Stimulated activated CD8-positive, alpha-beta memory T cell treated with anti-CD3 and anti-CD28 coated beads, Interleukin-7, amount 100 ng/mL, for 1 hour (primary cell): ENCODE measurements at regions not wholly inside any gene's neighbourhood (a gene's known extent, or its start where the extent isn't known, plus 50 kb on each side); places are given as distances from the start of the nearest gene placed in this dataset.

Experiments
- DNase-seq, 2 donors: peaks; one replicate each; pipeline ENCODE4 v3.0.0-alpha.2; 2020; ENCODE audit warnings: low read depth in 2 of 2

DNA sequence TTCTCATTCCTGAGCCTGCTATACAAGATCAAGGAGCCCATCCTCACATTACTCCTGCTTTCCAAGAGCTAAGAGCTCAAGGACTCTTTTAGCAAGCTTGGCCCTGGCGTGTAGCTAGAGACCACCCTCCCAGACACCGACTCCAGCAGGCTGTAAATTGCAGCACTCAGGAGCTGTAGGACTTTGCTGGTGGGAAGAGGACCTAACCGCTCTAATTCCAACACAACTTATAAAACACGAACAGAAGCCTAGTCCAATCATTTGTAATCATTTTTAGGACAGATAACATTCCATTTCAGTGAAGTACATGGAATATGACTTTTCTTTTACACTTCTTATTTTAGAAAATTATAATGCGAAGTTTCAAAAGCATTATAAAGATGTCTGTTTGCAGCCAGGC, 219.9 kb downstream of the NXNL2 start:
- DNase-seq = no peak

DNA sequence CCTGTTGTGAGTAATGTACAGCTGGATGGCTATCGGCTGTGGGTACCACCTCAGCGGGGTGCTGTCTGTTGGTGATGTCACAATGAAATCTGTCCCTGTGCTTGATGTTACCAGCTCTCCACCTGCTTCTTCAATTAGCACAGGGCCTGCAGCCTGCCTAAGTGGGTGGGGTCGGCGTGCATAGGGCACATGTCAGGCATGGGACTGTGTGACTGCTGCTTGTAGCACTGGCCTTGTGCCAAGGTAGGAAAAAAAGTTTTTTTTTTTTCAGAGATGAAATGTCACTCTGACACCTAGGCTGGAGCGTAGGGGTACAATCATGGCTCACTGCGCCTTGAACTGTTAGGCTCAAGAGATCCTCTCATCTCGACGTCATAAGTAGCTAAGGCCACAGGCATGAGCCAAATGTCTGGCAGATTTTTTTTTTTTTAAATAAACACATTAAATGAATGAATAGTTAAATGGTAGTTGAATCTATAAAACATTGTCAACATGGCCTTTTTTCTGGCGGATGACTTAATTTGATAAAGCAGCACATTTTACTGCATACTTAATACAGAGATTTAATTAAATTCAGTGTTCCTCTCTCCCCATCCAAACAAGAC, 222.5 kb downstream of the NXNL2 start:
- no peak for DNase-seq

DNA sequence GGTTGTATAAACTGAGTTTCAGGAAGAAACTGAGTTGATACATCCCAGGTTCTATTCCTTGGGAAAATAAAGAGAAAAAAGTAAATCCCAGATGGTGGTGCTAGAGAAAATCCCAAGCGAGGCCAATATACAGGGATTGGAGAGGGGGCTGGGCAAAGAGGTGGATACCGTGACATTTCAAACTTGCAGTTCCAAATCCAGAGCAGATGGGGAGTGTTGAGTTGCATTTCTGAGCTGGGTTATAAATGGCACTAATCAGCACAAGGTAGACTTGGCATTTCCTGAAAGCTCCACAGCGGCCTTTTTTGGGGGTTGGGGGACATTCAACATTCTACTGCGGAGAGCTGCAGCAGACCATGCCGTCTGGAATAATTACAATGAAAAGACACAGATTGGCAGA, 224.4 kb downstream of the NXNL2 start:
- DNase-seq = no peak

DNA sequence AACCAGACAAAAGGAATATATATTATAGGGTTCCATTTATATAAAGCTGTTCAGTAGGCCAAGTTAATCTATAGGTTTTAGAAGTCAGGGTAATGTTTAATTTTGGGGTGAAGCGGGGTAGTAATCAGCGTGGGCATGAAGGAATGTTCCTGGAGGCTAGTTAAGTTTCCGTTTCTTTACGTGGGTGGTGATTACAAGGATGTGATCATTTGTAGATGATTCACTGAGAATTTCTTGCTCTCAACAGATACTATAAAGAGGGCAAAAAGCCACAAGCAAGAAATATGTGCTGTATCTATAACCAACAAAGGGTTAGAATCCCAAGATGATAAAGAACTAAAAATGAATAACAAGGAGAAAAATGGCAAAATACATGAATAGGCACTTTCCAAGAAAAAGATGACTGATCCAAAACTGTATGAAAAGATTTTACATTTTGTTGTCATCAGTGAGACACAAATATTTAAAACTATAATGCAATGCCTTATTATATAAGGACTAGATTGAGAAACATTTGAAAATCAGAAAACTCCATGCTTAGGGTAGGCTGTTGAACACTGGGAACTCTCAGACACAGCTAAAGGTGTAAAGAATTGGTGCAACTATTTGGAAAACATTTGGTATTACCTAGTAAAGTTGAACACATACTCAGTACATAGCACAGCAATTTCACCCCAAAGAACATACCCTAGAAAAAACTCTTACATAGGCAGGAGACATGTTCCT, 224.3 kb upstream of the S1PR3 start:
- DNase-seq = no peak

DNA sequence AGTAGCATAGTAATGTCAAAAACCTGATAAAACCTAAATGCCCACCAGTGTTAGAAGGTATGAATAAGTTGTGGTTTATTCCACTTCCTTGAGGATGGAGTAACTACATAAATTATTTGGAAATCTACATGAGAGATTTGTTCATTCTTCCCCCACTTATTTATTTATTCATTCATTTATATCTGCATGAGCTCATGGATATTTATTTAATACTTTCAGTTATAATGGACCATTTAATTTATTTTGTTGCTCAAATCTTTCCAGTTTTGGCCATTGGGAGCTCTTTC, 223.8 kb upstream of the S1PR3 start:
- DNase-seq = no peak

DNA sequence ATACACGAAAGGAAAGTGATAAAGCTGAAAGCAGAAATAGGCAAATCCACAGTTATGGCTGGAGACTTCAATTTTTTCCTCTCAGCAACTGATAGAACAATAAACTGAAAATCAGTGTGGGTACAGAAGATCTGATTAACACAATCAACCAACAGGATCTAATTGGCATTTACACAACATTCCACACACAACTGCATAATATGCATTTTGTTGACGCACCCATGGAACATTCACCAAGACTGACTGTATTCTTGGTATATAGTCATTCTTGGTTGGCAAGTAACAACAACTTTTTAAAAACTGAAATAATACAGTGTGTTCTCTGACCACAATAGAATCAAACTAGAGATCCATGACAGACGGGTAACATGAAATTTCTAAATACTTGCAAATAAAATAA, 218.7 kb upstream of the S1PR3 start:
- no peak for DNase-seq

DNA sequence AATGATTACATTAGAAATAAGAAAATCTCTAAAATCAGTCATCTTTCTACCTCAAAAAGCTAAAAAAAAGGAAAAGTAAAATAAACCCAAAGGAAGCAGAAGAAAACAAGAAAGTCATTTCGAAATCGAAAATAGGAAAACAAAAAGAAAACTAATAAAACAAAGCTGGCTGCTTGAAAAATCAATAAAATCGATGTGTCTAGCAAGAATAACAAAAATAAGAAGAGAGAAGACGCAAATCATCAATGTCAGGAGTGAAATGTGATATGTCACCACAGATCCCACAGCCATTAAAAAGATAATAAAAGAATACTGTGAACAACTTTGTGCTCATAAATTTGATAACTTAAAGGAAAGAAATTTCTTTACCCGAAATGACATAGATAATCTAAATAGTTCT, 218.1 kb upstream of the S1PR3 start:
- DNase-seq = no peak

DNA sequence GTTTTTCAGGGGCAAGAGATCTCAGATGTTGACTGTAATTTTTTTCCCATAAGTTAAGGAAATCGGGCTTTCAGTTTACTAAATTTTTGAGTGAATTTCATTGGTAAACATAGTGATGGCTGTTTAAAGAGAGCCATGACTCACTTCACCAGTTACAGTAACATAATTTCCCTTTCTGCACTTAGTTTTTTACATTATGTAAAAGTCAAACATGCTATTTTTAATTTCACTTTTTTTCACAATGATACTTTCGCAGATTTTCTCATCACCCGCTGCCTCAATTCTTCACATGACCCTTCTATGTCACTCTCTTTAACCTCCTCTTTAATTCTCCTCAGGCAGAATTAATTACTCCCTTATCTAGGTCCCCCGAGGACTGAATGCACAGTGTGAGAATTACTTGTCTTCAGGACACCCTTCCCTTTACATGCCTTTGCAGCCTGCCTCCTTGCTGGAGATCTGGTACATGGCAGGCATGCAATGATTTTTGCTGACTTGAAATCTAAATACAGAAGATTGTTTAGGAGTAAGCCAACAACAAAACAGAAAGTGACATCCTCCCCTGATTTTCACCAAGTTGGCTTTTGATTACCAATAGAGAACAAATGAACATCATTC, 217.5 kb upstream of the S1PR3 start:
- no peak for DNase-seq

DNA sequence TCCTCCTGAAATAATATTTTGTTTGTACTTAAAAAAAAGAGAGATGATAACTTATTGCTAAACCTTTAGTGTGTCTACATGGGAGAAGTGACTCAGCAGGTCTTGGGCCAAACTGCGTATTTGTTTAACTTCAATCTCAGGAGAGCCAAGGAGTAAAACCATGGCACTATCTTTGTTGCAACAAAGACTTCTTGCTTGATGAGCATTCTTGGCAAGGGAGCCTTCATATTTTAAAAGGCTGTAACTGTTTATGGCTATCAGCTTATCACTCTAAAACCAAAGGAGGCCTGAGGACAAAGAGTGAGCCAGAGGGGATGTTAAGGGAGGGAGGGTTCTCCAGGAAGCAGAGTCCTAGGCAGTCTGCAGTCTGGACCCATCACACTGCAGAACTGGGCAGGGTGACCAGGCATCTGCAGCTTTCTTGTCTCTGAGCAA, 216.2 kb upstream of the S1PR3 start:
- no peak for DNase-seq

DNA sequence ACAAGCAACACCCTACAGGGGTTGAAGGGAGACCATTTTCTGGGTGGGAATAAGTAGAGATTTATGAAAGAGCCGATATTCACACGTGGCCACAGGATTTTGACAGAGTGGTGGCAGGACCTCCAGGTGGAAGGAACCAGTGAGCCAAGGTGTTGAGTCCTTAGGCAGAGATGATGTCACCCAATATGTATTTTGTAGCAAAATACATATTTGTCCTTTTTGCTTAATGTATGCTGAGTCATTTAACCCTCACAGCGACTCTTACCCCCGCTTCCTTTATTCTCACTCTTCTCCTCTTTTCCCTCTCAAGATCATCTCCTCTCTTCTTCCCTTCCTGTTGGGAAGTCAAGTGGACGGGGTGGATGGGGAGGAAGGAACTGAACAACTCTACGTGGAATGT, 215.7 kb upstream of the S1PR3 start:
- DNase-seq = no peak

DNA sequence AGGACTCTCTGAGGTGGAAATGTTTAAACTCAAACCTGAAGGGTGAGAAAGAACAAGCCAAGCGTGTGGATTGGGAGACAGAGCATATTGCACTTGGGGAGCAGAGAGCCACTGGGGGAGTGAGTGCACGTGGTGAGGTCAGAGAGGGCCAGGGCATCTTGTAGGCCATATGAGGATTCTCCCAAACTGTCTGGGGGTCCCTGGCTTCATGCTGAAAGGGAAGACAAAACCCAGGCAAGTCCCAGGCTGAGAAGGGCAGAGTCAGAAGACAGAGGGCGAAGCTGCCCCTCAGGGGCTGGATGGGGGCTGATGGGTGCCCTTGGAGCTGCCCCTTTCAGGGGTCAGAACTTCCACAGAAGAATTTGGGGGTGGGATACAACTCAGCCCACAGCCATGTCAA, 215.3 kb upstream of the S1PR3 start:
- DNase-seq = no peak

DNA sequence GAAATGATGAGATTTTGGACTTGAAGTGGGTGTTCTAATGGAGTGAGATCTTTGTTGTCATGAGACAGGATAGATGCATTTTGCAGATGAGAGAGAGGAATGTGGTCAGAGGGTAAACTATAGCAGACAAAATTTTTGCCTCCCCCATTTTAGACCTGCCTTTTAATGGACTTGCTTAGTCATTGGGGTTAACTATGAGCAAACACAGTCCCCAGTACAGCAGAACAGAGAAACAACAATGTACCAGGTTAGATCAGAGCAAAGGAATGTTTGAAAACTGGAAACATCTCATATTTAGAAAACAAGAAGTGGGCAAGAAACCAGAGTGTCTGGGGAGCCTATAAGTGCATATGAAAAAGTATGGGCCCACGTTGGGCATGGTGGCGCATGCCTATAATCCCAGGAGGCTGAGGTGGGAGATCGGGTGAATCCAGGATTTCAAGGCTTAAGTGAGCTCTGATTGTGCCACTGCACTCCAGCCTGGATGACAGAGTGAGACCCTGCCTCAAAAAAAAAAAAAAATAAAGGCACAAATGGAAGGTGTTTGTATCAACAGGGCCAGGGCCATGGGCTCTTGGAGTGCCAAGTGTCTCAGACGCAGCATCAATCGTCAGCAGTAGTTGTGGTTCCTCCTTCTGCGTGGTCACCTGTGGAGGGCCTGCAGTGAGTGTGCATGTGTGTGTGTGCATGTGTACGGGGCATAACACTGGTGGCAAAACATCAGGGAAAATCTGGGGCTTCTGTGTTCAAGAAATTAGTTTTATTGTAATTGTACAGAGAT, 214.4 kb upstream of the S1PR3 start:
- no peak for DNase-seq

DNA sequence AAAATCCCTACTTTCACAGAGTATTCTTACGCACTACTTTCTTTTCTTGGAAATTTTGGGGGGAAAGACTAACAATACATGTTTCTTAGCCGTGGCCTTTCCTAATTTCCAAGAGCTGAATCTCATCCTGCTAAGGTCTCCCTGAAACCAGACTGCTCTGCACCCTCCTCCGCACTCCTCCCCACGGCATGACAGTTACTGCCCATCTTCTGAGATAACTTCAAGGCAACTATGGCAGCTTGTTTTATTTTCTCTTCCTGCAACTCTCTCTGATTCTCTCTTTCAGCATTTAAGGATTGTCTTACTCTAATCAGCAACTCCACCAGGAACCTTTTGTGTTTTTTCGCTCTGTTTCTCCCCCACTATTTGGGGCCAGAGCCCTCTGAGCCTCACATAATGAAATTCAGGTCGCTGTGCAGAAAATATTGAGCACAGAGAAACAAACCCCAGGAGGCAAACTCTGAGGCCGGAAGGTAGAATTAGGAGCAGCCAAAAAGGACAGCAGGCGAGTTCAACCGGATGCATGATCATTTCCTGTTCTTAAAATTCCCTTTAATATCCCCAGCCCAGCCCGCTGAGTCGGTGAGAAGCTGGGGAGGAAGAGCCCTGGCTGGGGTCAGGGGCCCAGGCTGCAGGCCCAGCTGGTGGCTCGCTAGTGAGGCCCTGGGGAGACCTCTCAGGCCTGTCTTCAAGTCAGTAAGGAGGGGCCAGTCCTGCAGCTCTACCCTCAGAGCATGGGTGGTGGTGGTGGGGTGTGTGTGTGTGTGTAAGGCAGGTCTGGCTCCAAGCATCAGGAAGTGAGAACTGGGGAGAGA, 213.6 kb upstream of the S1PR3 start:
- no peak for DNase-seq

DNA sequence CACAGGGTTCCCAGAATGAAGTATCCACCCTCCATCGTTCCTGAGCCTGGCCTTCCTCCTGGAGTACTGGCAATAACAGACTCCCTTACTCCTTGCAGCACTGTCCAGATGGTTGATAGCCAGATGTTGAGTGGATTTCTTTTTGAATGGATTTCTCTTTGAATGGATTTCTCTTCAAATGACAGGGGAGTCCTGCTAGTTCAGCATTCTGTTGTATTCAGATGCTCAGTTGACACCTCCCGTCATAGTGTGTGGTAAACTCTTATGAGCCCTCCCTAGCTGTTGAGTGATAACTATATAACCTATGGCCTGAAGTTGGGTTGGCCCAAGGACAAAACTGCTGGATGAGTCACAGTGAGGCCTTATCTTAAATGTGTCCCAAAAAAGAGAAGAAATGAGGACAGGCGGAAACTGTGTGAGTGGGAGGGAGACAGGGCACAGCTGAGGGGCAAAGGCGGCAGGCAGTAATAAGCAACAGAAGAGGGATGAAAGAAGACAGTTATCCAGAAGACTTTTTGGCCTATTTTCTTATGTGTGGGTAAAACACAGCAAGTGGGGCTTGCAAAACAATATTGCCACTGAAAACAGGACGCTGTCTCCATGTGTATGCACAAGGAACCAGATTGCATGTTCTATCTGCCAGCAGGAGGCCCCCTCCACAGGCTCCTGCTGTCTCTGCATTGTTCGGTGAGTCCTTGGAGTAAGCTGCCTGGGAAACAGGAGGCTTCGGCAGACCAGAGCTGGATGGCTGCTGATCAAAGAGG, 209.5 kb upstream of the S1PR3 start:
- no peak for DNase-seq

DNA sequence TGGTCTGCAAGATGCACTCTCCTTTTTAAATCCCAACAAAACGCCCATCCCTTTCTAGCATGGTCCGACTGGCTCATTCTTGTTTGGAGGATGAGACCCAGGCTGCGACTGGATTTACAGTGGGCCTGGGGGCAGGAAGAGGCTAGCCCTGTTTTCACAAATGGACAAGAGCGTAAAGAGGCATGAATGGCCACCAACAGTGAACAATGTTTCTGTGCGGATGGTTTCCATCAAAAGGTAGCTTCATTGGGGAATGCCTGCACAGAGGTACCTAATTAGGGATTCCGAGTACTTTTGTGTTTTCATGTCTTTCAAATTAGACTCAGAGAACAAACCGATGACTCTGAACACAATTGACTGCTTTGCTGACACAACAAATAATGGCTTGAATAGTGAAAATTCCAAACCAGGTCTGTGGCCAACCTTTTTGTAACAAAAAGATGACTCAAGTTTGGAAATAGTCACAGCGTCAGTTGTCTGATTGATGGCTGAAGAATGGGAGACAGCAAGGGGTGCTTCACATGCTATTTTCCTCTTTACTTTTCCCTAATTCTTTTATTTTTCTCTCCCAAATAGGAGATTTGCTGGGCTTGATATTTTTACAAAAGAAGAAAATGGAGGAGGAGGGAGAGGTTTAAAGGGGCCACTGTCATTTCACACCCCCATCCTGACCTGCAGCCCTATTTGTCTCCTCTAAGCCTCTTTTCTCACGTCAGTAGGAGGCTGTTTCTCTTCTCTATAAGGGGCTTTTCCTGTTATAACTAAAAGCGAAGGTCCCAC, 208.1 kb upstream of the S1PR3 start:
- DNase-seq = no peak

DNA sequence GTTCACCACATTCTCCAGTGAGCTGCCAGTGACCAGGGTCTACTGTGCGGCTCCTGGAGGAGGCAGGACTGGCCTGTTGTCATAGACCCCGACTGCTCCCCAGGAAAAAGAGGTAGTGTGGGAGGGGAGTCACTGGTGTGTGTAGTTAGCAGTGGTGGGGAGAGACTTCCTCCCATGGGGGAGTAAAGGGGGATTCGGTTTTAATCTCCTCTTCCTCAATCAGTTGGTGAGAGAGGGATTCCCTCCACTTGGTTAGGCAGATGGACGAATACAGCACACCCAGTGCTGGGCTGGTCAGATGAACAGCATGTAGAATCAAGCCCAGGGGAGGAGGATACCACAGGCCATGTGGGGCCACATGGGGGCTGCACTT, 207.6 kb upstream of the S1PR3 start:
- DNase-seq = no peak

DNA sequence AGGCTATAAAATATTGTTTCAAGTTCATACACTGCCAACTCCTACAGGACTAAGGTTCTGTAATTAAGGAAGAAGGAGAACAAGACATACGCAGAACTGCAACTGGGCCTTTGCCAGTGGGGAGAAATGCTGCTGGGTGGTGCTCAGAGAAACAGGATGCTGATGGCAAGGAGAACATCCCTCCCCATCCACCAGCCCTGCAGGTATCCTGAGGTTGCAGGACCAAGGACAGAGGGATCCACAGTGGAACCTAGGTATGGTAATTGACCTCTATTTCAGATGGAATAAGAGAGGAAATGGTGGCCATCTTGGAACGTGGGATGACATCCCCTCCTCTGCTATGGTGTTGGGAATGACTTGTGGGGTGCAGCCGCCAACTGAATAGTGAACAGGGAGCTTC, 206.3 kb upstream of the S1PR3 start:
- no peak for DNase-seq

DNA sequence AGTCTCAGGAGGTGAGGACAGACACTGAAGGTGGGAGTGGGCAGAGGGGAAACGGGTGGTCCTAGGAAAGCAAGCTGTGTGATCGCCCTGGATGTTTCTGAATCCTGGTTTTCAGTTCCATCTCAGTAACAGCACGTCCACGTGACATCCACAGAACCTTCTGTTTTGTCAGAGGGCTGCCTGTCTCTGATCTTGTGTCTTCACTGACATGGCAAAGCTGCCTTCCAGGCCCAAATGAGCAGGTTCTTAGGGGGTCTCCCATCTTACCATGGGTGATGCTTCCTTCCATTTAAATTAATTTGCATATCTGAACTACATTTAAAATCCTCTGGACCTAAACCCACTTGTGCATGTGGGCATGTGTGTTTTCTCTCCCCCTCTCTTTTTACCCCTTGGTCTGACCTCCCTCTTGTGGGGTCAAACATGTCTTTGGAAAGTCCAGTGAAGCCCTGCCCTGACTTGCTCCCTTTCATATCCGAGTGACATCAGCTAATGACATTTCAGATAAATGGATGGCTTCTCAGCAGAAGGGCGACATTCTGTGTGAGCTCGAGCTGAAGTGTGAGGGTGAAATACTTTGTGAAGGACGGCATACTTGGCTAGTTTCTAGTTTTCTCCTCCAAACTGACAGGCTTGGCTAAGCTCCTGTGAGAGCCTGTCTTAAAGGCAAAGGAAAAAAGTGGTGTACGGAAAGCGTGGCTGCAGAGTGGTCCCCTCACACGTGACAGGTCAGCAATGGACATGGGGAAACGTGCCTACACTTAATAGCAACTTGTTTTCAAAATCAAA, 204.8 kb upstream of the S1PR3 start:
- DNase-seq = no peak

DNA sequence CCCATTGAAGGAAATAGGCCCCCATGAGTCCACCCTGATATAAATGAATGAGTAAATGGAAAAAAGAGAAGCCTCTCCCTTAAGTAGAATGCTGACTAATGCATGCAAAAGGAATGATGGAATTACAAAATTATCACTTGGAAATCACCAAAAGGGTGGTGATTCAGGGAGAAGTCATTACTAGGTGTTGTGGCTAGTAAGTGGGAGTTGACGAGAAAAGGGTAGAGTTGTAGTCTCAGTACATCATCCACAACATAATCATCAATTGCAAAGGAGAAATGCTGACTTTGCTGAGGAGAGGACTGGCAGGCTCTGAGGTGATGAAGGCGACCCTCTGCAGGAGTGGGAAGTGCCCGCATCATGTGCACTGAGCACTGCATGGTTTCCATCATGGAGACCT, 201.5 kb upstream of the S1PR3 start:
- DNase-seq = no peak
